Endothelial cell of umbilical vein (primary cell): ENCODE measurements at regions not wholly inside any gene's neighbourhood (a gene's known extent, or its start where the extent isn't known, plus 50 kb on each side); places are given as distances from the start of the nearest gene placed in this dataset.
"Not testable (repeated sequence)": the region's sequence is repeated elsewhere in the genome, so short reads cannot be mapped to it uniquely, and the experiment has no call there.

ENCODE experiments used
- BruUV-seq: library from RNA; stranded (reverse); fragments of 400-500 nt; replicated peaks from 2 replicates; lab custom pipeline; 2021; lab: Mats Ljungman, UMichigan
- CTCF ChIA-PET: fragments of 300-600, 350-600 bp; sonication (Branson Sonifier 250); formaldehyde crosslinking; loops from one replicate; lab custom pipeline; 2021; ENCODE audit warnings: antibody characterized with exemption, inconsistent platforms; lab: Charles Lee
- POLR2A ChIA-PET: fragments of 300-600, 350-600 bp; sonication (Branson Sonifier 250); formaldehyde crosslinking; loops from one replicate; lab custom pipeline; 2021; ENCODE audit warnings: antibody characterized with exemption, inconsistent platforms; lab: Charles Lee
- DNase-seq: peaks from one replicate; pipeline ENCODE4 v3.0.0-alpha.2; 2011; ENCODE audit warnings: low read depth, low spot score
- FAIRE-seq: peaks from 2 replicates; lab custom pipeline; 2011; peaks lifted over from hg19 to GRCh38; lab: Jason Lieb, UNC
- H2AFZ ChIP-seq: 2 replicates; pipeline ENCODE4 v1.6.0; 2012; ENCODE audit warnings: low read depth, low read length, control low read depth, inconsistent platforms
- H3K27ac ChIP-seq: 2 replicates; pipeline ENCODE4 v1.5.1; 2011; ENCODE audit warnings: low read depth, mild to moderate bottlenecking, control low read depth, low read length, moderate library complexity; ENCODE audit not compliant: insufficient read depth
- H3K27me3 ChIP-seq, 2 experiments: 2 replicates each; pipeline versions ENCODE4 v1.6.0 to v1.6.1; 2011; ENCODE audit warnings: low read length in 2 of 2, mixed read lengths in 1 of 2; ENCODE audit not compliant: control insufficient read depth in 2 of 2, insufficient read depth in 2 of 2
- H3K36me3 ChIP-seq, 2 experiments: 2 replicates in 1 of 2; 3 replicates in 1 of 2; pipeline ENCODE4 v1.5.1; 2011; ENCODE audit warnings: low read length in 2 of 2, mild to moderate bottlenecking in 1 of 2, moderate library complexity in 1 of 2; ENCODE audit not compliant: control insufficient read depth in 2 of 2, insufficient read depth in 2 of 2; ENCODE audit errors: extremely low read depth in 1 of 2
- H3K4me1 ChIP-seq: 3 replicates; pipeline ENCODE4 v1.5.1; 2011; ENCODE audit warnings: mild to moderate bottlenecking, low read length; ENCODE audit not compliant: control insufficient read depth, insufficient read depth; ENCODE audit errors: extremely low read depth
- H3K4me2 ChIP-seq: 2 replicates; pipeline ENCODE4 v1.6.1; 2011; ENCODE audit warnings: low read length, control low read depth, mixed read lengths; ENCODE audit not compliant: insufficient read depth
- H3K4me3 ChIP-seq, 3 experiments: fragments of 200-600 bp in 1 of 3; sonication (generic), shearing (Covaris generic) in 1 of 3; replicated peaks in 1 of 3; 2 replicates each; pipeline ENCODE4 v1.5.1; 2011 to 2016; ENCODE audit warnings: control low read depth in 3 of 3, low read length in 3 of 3, mild to moderate bottlenecking in 2 of 3, inconsistent platforms in 1 of 3, low read depth in 1 of 3, moderate library complexity in 1 of 3; ENCODE audit not compliant: insufficient read depth in 1 of 3
- H3K79me2 ChIP-seq: 2 replicates; pipeline ENCODE4 v1.6.0; 2012; ENCODE audit warnings: low read length, inconsistent platforms; ENCODE audit not compliant: control insufficient read depth, insufficient read depth
- H3K9ac ChIP-seq: replicated peaks from 2 replicates; pipeline ENCODE3; 2011; ENCODE audit warnings: low read length, control low read depth; ENCODE audit not compliant: insufficient read depth; ENCODE audit errors: extremely low read depth
- H3K9me1 ChIP-seq: replicated peaks from 3 replicates; pipeline ENCODE4 v1.6.0; 2011; ENCODE audit warnings: mild to moderate bottlenecking, low read length; ENCODE audit not compliant: control insufficient read depth, insufficient read depth; ENCODE audit errors: extremely low read depth
- H3K9me3 ChIP-seq: replicated peaks from 2 replicates; pipeline ENCODE4 v1.5.1; 2012; ENCODE audit warnings: low read length, inconsistent platforms; ENCODE audit not compliant: control insufficient read depth, insufficient read depth
- H4K20me1 ChIP-seq: replicated peaks from 2 replicates; pipeline ENCODE3; 2011; ENCODE audit warnings: mild to moderate bottlenecking, low read length; ENCODE audit not compliant: control insufficient read depth, insufficient read depth; ENCODE audit errors: extremely low read depth
- CTCF ChIP-seq, 2 donors: IDR thresholded peaks; 1 replicate in 1 of 2; 2 replicates in 1 of 2; pipeline ENCODE4 v1.5.1; 2011; ENCODE audit warnings: low read length in 2 of 2, mild to moderate bottlenecking in 2 of 2, moderate library complexity in 2 of 2, control low read depth in 1 of 2, inconsistent platforms in 1 of 2, low read depth in 1 of 2; ENCODE audit not compliant: insufficient read depth in 1 of 2; ENCODE audit errors: extremely low read depth in 1 of 2
- EZH2 ChIP-seq: IDR thresholded peaks from 2 replicates; pipeline ENCODE4 v1.6.1; 2012; ENCODE audit warnings: borderline replicate concordance, low read depth, mild to moderate bottlenecking, moderate library complexity, low read length, inconsistent platforms; ENCODE audit not compliant: severe bottlenecking
- FOS ChIP-seq: IDR thresholded peaks from 2 replicates; pipeline ENCODE4 v1.6.1; 2011; ENCODE audit warnings: mild to moderate bottlenecking, low read length, moderate library complexity, borderline replicate concordance; ENCODE audit not compliant: insufficient read depth
- JUN ChIP-seq: IDR thresholded peaks from 2 replicates; pipeline ENCODE4 v1.6.1; 2011; ENCODE audit warnings: borderline replicate concordance, low read depth; ENCODE audit not compliant: insufficient read length, insufficient read depth
- MYC ChIP-seq: IDR thresholded peaks from one replicate; pipeline ENCODE4 v1.6.1; 2011; ENCODE audit warnings: mild to moderate bottlenecking, low read depth, low read length
- POLR2A ChIP-seq: IDR thresholded peaks from 2 replicates; pipeline ENCODE4 v1.6.1; 2012; ENCODE audit warnings: low read depth, mild to moderate bottlenecking, control low read depth, low read length
- POLR2AphosphoS5 ChIP-seq: IDR thresholded peaks from 2 replicates; pipeline ENCODE4 v1.6.1; 2012; ENCODE audit warnings: low read depth, mild to moderate bottlenecking, control low read depth, low read length, moderate library complexity; ENCODE audit not compliant: insufficient read depth
- dilution Hi-C: fragments of 300-500 bp; cut with MboI; formaldehyde crosslinking; loops from one replicate; pipeline ENCODE4 v1.15.0; 2019; ENCODE audit warnings: low sequenced_read_pairs; ENCODE audit not compliant: extremely low pct_ligation_motif_present
- intact Hi-C: fragments of 100-400 bp; cut with micrococcal nuclease; formaldehyde crosslinking; loops from one replicate; pipeline ENCODE4 v1.10.0; 2022
- TF ChIP-seq, protein P1 (sequence below): IDR thresholded peaks from 2 replicates; pipeline ENCODE4 v1.6.1; 2011; ENCODE audit not compliant: insufficient read depth, insufficient read length

GRCh38 chr10:118901380-118901779 is 128.1 kb upstream of the NANOS1 start:
- no TSS peak for BruUV-seq
- ChIA-PET POLR2A (no interaction called here), CTCF (no interaction called here)
- intact Hi-C loops (no loop called here), dilution Hi-C loops (no loop called here)
- H3K9ac ChIP-seq: no peak overlapping the region
- no peak overlapping the region for H2AFZ ChIP-seq
- H3K27me3 ChIP-seq: peaks cover 2 to 3% of the 10 kb centered on the region in 2 experiments
- H3K9me1 ChIP-seq: no peaks in the 10 kb centered on the region
- H3K4me2 ChIP-seq: no peak overlapping the region
- no peak overlapping the region for H3K27ac ChIP-seq
- TF ChIP-seq JUN (no peak), FOS (no peak)
- TF ChIP-seq, protein P1, sequence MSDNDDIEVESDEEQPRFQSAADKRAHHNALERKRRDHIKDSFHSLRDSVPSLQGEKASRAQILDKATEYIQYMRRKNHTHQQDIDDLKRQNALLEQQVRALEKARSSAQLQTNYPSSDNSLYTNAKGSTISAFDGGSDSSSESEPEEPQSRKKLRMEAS: no peak
- H3K4me1 ChIP-seq: no peaks in the 10 kb centered on the region
- H3K36me3 ChIP-seq: no peaks in the 10 kb centered on the region
- no peaks in the 10 kb centered on the region for H4K20me1 ChIP-seq
- H3K4me3 ChIP-seq: no peak overlapping the region
- FAIRE-seq (no peak), DNase-seq (no peak)
- no peaks in the 10 kb centered on the region for H3K9me3 ChIP-seq
- no peaks in the 10 kb centered on the region for H3K79me2 ChIP-seq

GRCh38 chr10:118901906-118902305 is 127.6 kb upstream of the NANOS1 start:
- no peak overlapping the region for H3K27ac ChIP-seq
- H3K4me2 ChIP-seq: no peak overlapping the region
- H3K27me3 ChIP-seq: peaks cover 2 to 3% of the 10 kb centered on the region in 2 experiments
- H3K9ac ChIP-seq: no peak overlapping the region
- no TSS peak for BruUV-seq
- H3K9me3 ChIP-seq: no peaks in the 10 kb centered on the region
- intact Hi-C loops: no loop called here
- H2AFZ ChIP-seq: no peak overlapping the region
- H3K4me1 ChIP-seq: no peaks in the 10 kb centered on the region
- dilution Hi-C loops: no loop called here
- no peaks in the 10 kb centered on the region for H4K20me1 ChIP-seq
- DNase-seq: no peak
- no peak for TF ChIP-seq CTCF (IDR thresholded peaks at IDR 0.05; ENCODE audit: extremely low read depth in 1 of 2, insufficient read depth in 1 of 2, low read depth in 1 of 2, low read length in 2 of 2)
- TF ChIP-seq POLR2A: no peak
- no peak for TF ChIP-seq EZH2
- no peak for TF ChIP-seq MYC
- TF ChIP-seq FOS: no peak
- no peak for TF ChIP-seq POLR2AphosphoS5
- no peak for TF ChIP-seq JUN
- TF ChIP-seq, protein P1: no peak
- no peaks in the 10 kb centered on the region for H3K9me1 ChIP-seq
- CTCF ChIA-PET: no interaction called here
- H3K36me3 ChIP-seq: no peaks in the 10 kb centered on the region
- POLR2A ChIA-PET: no interaction called here
- H3K79me2 ChIP-seq: no peaks in the 10 kb centered on the region
- no peak for FAIRE-seq
- H3K4me3 ChIP-seq: no peak overlapping the region

DNA sequence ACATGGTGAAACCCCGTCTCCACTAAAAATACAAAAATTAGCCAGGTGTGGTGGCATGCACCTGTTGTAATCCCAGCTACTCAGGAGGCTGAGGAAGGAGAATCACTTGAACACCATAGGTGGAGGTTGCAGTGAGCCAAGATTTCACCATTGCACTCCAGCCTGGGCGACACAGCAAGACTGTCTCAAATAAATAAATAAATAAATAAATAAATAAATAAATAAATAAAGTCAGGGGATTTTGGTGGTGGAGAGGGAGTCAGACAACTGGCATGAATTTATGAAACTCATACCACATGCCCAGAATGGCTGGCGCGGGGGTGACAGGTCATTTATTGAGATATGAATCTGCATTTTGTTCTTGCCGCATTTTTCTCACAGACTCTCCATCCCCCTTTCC is 126.9 kb upstream of the NANOS1 start:
- H3K9me3 ChIP-seq, H3K4me3 ChIP-seq, CTCF ChIA-PET, FAIRE-seq, H3K4me2 ChIP-seq, H3K4me1 ChIP-seq, H4K20me1 ChIP-seq, dilution Hi-C loops, H3K27me3 ChIP-seq, H3K9ac ChIP-seq, POLR2A ChIA-PET, DNase-seq, BruUV-seq, H2AFZ ChIP-seq, H3K27ac ChIP-seq, intact Hi-C loops, H3K9me1 ChIP-seq, H3K79me2 ChIP-seq, H3K36me3 ChIP-seq: not testable (repeated sequence)
